SK-N-SH treated with all-trans-retinoic acid at 6 μM for 48 hours (cell line): ENCODE measurements at regions not wholly inside any gene's neighbourhood (a gene's known extent, or its start where the extent isn't known, plus 50 kb on each side); places are given as distances from the start of the nearest gene placed in this dataset.
"Not testable (repeated sequence)": the region's sequence is repeated elsewhere in the genome, so short reads cannot be mapped to it uniquely, and the experiment has no call there.

ENCODE experiments used
- ATAC-seq: fragments of 200-7000 bp; cut with Tn5 transposase; 3 replicates; pipeline ENCODE4 v1.9.1; 2020; ENCODE audit warnings: mild to moderate bottlenecking, moderate library complexity
- ARNTL ChIP-seq: fragments of 450-650 bp; formaldehyde crosslinking; IDR thresholded peaks from 2 replicates; pipeline ENCODE4 v1.5.0; 2020; ENCODE audit warnings: low read depth, mild to moderate bottlenecking, moderate library complexity, borderline replicate concordance
- BACH2 ChIP-seq: fragments of 250-450 bp; sonication (Bioruptor Pico); IDR thresholded peaks from 2 replicates; pipeline ENCODE4 v1.9.0; 2021; ENCODE audit warnings: mild to moderate bottlenecking, borderline replicate concordance
- CREB5 ChIP-seq: fragments of 250-450 bp; sonication (Bioruptor Pico); IDR thresholded peaks from 2 replicates; pipeline ENCODE4 v1.5.1; 2020; ENCODE audit warnings: low read depth, mild to moderate bottlenecking, moderate library complexity
- CSDC2 ChIP-seq: fragments of 250-450 bp; sonication (Bioruptor Pico); IDR thresholded peaks from 2 replicates; pipeline ENCODE4 v1.5.0; 2020; ENCODE audit warnings: mild to moderate bottlenecking, moderate library complexity
- GLIS3 ChIP-seq: fragments of 250-450 bp; sonication (Bioruptor Pico); IDR thresholded peaks from 2 replicates; pipeline ENCODE4 v1.5.0; 2020; ENCODE audit warnings: mild to moderate bottlenecking, moderate library complexity
- ISL1 ChIP-seq: fragments of 250-450 bp; sonication (Bioruptor Pico); IDR thresholded peaks from 2 replicates; pipeline ENCODE4 v2.1.2; 2022; ENCODE audit warnings: mild to moderate bottlenecking, moderate library complexity
- PPARA ChIP-seq: fragments of 250-450 bp; sonication (Bioruptor Pico); IDR thresholded peaks from 2 replicates; pipeline ENCODE4 v1.5.0; 2020; ENCODE audit warnings: mild to moderate bottlenecking, borderline replicate concordance
- SNAI2 ChIP-seq: fragments of 250-450 bp; sonication (Bioruptor Pico); IDR thresholded peaks from 2 replicates; pipeline ENCODE4 v1.5.0; 2020; ENCODE audit warnings: mild to moderate bottlenecking, moderate library complexity
- TCF4 ChIP-seq: fragments of 250-450 bp; sonication (Bioruptor Pico); IDR thresholded peaks from 2 replicates; pipeline ENCODE4 v1.8.0; 2021; ENCODE audit warnings: mild to moderate bottlenecking, moderate library complexity, borderline replicate concordance
- ZFP3 ChIP-seq: fragments of 250-450 bp; sonication (Bioruptor Pico); IDR thresholded peaks from 2 replicates; pipeline ENCODE4 v1.5.0; 2020; ENCODE audit warnings: mild to moderate bottlenecking, moderate library complexity
- ZFP30 ChIP-seq: fragments of 450-650 bp; formaldehyde crosslinking; IDR thresholded peaks from 2 replicates; pipeline ENCODE4 v1.5.0; 2022; ENCODE audit warnings: mild to moderate bottlenecking, moderate library complexity
- ZNF565 ChIP-seq: fragments of 450-650 bp; formaldehyde crosslinking; conservative IDR thresholded peaks from 2 replicates; pipeline ENCODE4 v1.5.0; 2020; ENCODE audit warnings: low read depth, mild to moderate bottlenecking, moderate library complexity
- ZNF70 ChIP-seq: fragments of 450-650 bp; formaldehyde crosslinking; IDR thresholded peaks from 2 replicates; pipeline ENCODE4 v1.5.0; 2020; ENCODE audit warnings: mild to moderate bottlenecking, moderate library complexity
- ZNF8 ChIP-seq: fragments of 450-650 bp; formaldehyde crosslinking; IDR thresholded peaks from 2 replicates; pipeline ENCODE4 v1.5.0; 2020; ENCODE audit warnings: mild to moderate bottlenecking, moderate library complexity
- TF ChIP-seq, protein P1 (sequence below): fragments of 250-450 bp; sonication (Bioruptor Pico); IDR thresholded peaks from 2 replicates; pipeline ENCODE4 v1.8.0; 2021; ENCODE audit warnings: low read depth, mild to moderate bottlenecking, moderate library complexity, borderline replicate concordance
- TF ChIP-seq, protein P2 (sequence below): fragments of 250-450 bp; sonication (Bioruptor Pico); IDR thresholded peaks from 2 replicates; pipeline ENCODE4 v1.5.1; 2021; ENCODE audit warnings: mild to moderate bottlenecking, moderate library complexity

DNA sequence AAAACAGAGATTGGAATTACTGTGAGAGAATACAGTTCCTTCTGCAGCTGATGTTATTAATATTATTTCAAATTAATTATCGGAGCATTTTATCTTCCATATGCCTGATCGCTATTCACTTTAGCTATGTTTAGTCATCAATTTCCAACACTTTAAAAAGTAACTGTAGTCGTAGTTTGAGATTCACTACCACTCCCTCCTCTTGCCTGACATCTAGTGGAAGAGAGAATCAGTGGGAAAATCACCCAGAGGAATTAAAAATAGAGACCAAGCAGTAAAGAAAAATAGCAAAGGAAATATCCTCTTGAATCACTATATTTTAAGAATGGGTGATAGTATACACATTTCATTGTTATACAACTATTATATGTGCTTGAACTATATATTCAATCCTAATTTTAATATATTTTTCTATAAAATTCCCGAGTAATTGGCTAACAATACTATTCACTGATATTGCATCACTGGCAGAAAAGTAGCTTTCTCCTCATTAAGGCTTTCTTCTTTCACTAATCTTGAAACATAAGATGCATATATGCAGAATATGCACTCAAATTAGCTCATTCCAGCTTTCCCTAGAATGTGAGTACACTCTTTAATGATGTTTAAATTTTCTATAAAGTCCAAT is 708.7 kb downstream of the CDH9 start:
- ATAC-seq, result no peak
- TF ChIP-seq SNAI2 (no peak), CSDC2 (no peak), CREB5 (CRISPR knock-in tag) (no peak), BACH2 (no peak), ISL1 (CRISPR knock-in tag) (no peak), ZNF70 (CRISPR knock-in tag) (no peak)
- TF ChIP-seq, protein P1, sequence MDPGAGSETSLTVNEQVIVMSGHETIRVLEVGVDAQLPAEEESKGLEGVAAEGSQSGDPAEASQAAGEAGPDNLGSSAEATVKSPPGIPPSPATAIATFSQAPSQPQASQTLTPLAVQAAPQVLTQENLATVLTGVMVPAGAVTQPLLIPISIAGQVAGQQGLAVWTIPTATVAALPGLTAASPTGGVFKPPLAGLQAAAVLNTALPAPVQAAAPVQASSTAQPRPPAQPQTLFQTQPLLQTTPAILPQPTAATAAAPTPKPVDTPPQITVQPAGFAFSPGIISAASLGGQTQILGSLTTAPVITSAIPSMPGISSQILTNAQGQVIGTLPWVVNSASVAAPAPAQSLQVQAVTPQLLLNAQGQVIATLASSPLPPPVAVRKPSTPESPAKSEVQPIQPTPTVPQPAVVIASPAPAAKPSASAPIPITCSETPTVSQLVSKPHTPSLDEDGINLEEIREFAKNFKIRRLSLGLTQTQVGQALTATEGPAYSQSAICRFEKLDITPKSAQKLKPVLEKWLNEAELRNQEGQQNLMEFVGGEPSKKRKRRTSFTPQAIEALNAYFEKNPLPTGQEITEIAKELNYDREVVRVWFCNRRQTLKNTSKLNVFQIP (CRISPR knock-in tag), result no peak
- TF ChIP-seq, all 23 proteins: peak for 0

- no peak for ATAC-seq
- TF ChIP-seq ARNTL (CRISPR knock-in tag), result no peak
- no peak for TF ChIP-seq ZFP3 (CRISPR knock-in tag)
- no peak for TF ChIP-seq CREB5 (CRISPR knock-in tag)
- TF ChIP-seq ZNF565, result no peak
- TF ChIP-seq BACH2, result no peak
- TF ChIP-seq, protein P2, sequence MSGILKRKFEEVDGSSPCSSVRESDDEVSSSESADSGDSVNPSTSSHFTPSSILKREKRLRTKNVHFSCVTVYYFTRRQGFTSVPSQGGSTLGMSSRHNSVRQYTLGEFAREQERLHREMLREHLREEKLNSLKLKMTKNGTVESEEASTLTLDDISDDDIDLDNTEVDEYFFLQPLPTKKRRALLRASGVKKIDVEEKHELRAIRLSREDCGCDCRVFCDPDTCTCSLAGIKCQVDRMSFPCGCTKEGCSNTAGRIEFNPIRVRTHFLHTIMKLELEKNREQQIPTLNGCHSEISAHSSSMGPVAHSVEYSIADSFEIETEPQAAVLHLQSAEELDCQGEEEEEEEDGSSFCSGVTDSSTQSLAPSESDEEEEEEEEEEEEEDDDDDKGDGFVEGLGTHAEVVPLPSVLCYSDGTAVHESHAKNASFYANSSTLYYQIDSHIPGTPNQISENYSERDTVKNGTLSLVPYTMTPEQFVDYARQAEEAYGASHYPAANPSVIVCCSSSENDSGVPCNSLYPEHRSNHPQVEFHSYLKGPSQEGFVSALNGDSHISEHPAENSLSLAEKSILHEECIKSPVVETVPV (CRISPR knock-in tag), result no peak
- TF ChIP-seq, protein P1 (CRISPR knock-in tag), result no peak
- TF ChIP-seq ZFP30 (CRISPR knock-in tag), result no peak
- TF ChIP-seq TCF4 (CRISPR knock-in tag), result no peak
- no peak for TF ChIP-seq PPARA (CRISPR knock-in tag)
- TF ChIP-seq CSDC2, result no peak
- TF ChIP-seq, all 23 proteins: peak for 0
These were observed 712.1 kb downstream of the CDH9 start for GRCh38 chr5:26326153-26326759.

DNA sequence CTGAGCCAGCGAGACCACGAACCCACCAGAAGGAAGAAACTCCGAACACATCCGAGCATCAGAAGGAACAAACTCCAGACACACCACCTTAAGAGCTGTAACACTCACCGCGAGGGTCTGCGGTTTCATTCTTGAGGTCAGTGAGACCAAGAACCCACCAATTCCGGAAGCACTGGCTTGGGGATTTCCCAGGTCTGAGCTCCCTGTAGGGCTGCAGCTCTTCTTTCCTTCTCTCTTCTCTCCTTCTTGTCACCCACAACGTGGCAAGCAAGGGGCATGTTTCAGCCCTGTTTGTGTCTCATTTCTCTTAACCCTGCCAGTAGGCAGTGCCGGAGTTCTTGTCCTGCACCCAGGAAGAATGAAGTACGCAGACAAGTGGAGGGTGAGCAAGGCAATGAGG is 713.0 kb downstream of the CDH9 start:
- not testable (repeated sequence) for ATAC-seq

DNA sequence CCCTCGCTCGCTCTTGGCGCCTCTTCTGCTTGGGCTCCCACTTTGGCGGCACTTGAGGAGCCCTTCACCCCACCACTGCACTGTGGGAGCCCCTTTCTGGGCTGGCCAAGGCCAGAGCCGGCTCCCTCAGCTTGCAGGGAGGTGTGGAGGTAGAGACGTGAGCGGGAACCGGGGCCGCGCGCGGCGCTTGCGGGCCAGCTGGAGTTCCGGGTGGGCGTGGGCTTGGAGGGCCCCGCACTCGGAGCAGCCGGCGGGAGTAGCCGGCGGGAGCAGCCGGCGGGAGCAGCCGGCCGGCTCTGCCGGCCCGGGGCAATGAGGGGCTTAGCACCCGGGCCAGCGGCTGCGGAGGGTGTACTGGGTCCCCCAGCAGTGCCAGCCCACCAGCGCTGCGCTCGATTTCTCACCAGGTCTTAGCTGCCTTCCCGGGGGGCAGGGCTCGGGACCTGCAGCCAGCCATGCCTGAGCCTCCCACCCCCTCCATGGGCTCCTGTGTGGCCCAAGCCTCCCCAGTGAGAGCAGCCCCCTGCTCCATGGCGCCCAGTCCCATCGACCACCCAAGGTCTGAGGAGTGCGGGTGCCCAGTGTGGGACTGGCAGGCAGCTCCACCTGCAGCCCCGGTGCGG is 714.0 kb downstream of the CDH9 start:
- ATAC-seq, result not testable (repeated sequence)

DNA sequence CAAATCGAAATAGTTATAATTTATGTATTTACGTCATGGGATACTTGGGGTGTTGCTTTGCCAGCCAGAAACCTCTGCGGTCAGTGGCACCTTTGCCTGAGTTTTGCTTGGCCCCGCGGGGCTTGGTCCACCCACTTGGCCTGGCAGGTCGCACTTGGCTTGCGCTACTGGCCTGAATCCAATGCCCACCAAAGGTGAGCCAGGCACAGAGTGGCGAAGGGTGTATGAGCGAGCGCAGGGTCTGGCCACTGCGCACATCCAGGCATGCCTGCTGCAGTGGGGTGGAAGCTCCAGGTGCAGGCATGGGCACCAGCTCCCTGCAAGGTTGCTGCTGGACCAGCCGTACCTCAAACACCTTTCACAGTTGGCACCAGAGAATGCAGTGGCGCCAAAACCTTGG is 714.6 kb downstream of the CDH9 start:
- TF ChIP-seq, protein P1 (CRISPR knock-in tag), result no peak
- no peak for TF ChIP-seq ARNTL (CRISPR knock-in tag)
- no peak for TF ChIP-seq ISL1 (CRISPR knock-in tag)
- no peak for TF ChIP-seq CREB5 (CRISPR knock-in tag)
- no peak for TF ChIP-seq ZFP30 (CRISPR knock-in tag)
- no peak for TF ChIP-seq SNAI2
- no peak for TF ChIP-seq ZNF565
- TF ChIP-seq ZNF8 (CRISPR knock-in tag), result no peak
- no peak for TF ChIP-seq PPARA (CRISPR knock-in tag)
- no peak for TF ChIP-seq ZNF70 (CRISPR knock-in tag)
- no peak for TF ChIP-seq GLIS3 (CRISPR knock-in tag)
- no peak for TF ChIP-seq TCF4 (CRISPR knock-in tag)
- no peak for ATAC-seq
